Left renal cortex interstitium (tissue), 4 donors: ENCODE measurements at regions not wholly inside any gene's neighbourhood (a gene's known extent, or its start where the extent isn't known, plus 50 kb on each side); places are given as distances from the start of the nearest gene placed in this dataset.
A peak's percentile ranks its signal among the peaks of the same experiment; 100 is the strongest.

Experiments
- DNase-seq, 4 donors: peaks; one replicate each; pipeline ENCODE4 v3.0.0-alpha.2; 2013; ENCODE audit warnings: low read depth in 4 of 4, low spot score in 2 of 4, missing footprints in 1 of 4

GRCh38 chr1:58154256-58154655 lies 392.3 kb downstream of the OMA1 start:
- no peak for DNase-seq

- no peak for DNase-seq
Observed at GRCh38 chr1:58152697-58153096, 393.8 kb downstream of the OMA1 start.

- no peak for DNase-seq
Observed at GRCh38 chr1:58149271-58149812, 397.2 kb downstream of the OMA1 start.

- no peak for DNase-seq
Observed at GRCh38 chr1:58144698-58145270, 401.7 kb downstream of the OMA1 start.

GRCh38 chr1:58143972-58144697 lies 402.4 kb downstream of the OMA1 start:
- DNase-seq = no peak

GRCh38 chr1:58136387-58136786 lies 410.1 kb downstream of the OMA1 start:
- no peak for DNase-seq

GRCh38 chr1:58135821-58136321 lies 410.7 kb downstream of the OMA1 start:
- no peak for DNase-seq

- DNase-seq = no peak
Observed at GRCh38 chr1:58133562-58133961, 413.0 kb downstream of the OMA1 start.

GRCh38 chr1:58123051-58123450 lies 423.5 kb downstream of the OMA1 start:
- no peak for DNase-seq

GRCh38 chr1:58119971-58120370 lies 426.6 kb downstream of the OMA1 start:
- no peak for DNase-seq

- no peak for DNase-seq
Observed at GRCh38 chr1:58116284-58116683, 430.2 kb downstream of the OMA1 start.

GRCh38 chr1:58109646-58110200 lies 436.8 kb downstream of the OMA1 start:
- no peak for DNase-seq

- no peak for DNase-seq
Observed at GRCh38 chr1:58108783-58109182, 437.7 kb downstream of the OMA1 start.

GRCh38 chr1:58107943-58108342 lies 438.6 kb downstream of the OMA1 start:
- no peak for DNase-seq

- DNase-seq = no peak
Observed at GRCh38 chr1:58104960-58105359, 441.6 kb downstream of the OMA1 start.

GRCh38 chr1:58096714-58097113 lies 449.8 kb downstream of the OMA1 start:
- no peak for DNase-seq

GRCh38 chr1:58095183-58095582 lies 451.3 kb downstream of the OMA1 start:
- no peak for DNase-seq

GRCh38 chr1:58094221-58094620 lies 452.3 kb downstream of the OMA1 start:
- no peak for DNase-seq

- DNase-seq = no peak
Observed at GRCh38 chr1:58090640-58091039, 455.9 kb downstream of the OMA1 start.

- DNase-seq = peak in 2 of 4 donors; percentile 22 to 45
Observed at GRCh38 chr1:58089898-58090534, 456.5 kb downstream of the OMA1 start.

- DNase-seq = no peak
Observed at GRCh38 chr1:58084266-58084665, 462.3 kb downstream of the OMA1 start.
